ENCODE measurements at regions not wholly inside any gene's neighbourhood (a gene's known extent, or its start where the extent isn't known, plus 50 kb on each side); places are given as distances from the start of the nearest gene placed in this dataset.

GRCh38 chr5:167943343-167943742, 348.1 kb upstream of the WWC1 start:
- Histone ChIP-seq H3K4me1 (ENCODE audit: control insufficient read depth, insufficient read depth, low read length) (no peaks in the 10 kb centered on the region), H3K4me3 (no peak overlapping the region), H3K79me2 (ENCODE audit: control insufficient read depth, insufficient read depth, low read length) (no peaks in the 10 kb centered on the region), H3K4me2 (ENCODE audit: control insufficient read depth, insufficient read depth) (no peak overlapping the region), H2AFZ (ENCODE audit: control insufficient read depth, low read depth, low read length) (no peak overlapping the region), H3K36me3 (ENCODE audit: control insufficient read depth in 2 of 2, insufficient read depth in 2 of 2, low read length in 1 of 2) (no peaks in the 10 kb centered on the region), H4K20me1 (ENCODE audit: control insufficient read depth, insufficient read depth) (no peaks in the 10 kb centered on the region), H3K27me3 (replicated peaks in 1 of 2; ENCODE audit: control insufficient read depth in 2 of 2, insufficient read depth in 2 of 2, low read length in 1 of 2) (no peaks in the 10 kb centered on the region; a peak in 1 of 4 replicates), H3K9ac (ENCODE audit: control insufficient read depth, insufficient read depth, low read length) (no peak overlapping the region), H3K27ac (ENCODE audit: control insufficient read depth, insufficient read depth) (no peak overlapping the region), H3K9me3 (replicated peaks; ENCODE audit: control insufficient read depth, insufficient read depth, low read length) (no peaks in the 10 kb centered on the region)
- 0% methylated on average over 1 of the region's 1 CpG for WGBS (ENCODE audit: insufficient coverage, insufficient replicate concordance, low lambda C conversion rate, missing lambda C conversion rate)
- no TSS peak for BruUV-seq (replicated peaks)
- ChIA-PET CTCF (no interaction called here), POLR2A (no interaction called here), RAD21 (ENCODE audit: unreplicated experiment) (no interaction called here), SMC1A (ENCODE audit: uncharacterized antibody, unreplicated experiment) (no interaction called here)
- DNase-seq (ENCODE audit: low read depth, low spot score), result no peak
- intact Hi-C loops (cut with micrococcal nuclease; ENCODE audit: unreplicated experiment) (no loop called here), in situ Hi-C loops (cut with MboI) (no loop called here)
- TF ChIP-seq CREM (IDR thresholded peaks at IDR 0.05; ENCODE audit: low read depth) (no peak), IKZF1 (conservative IDR thresholded peaks at IDR 0.05) (no peak), PBX3 (IDR thresholded peaks at IDR 0.05; ENCODE audit: insufficient replicate concordance, low read depth, low read length) (no peak), CHD4 (IDR thresholded peaks at IDR 0.05) (no peak), CEBPB (IDR thresholded peaks at IDR 0.05; ENCODE audit: borderline replicate concordance in 1 of 2, low read depth in 2 of 2, low read length in 2 of 2) (no peak), ZNF24 (IDR thresholded peaks at IDR 0.05) (no peak), NR2C1 (IDR thresholded peaks at IDR 0.05) (no peak), SUPT20H (IDR thresholded peaks at IDR 0.05; ENCODE audit: borderline replicate concordance, control insufficient read depth, low read depth, low read length) (no peak), ZNF274 (IDR thresholded peaks at IDR 0.05; ENCODE audit: insufficient read depth, insufficient read length) (no peak), RFX5 (IDR thresholded peaks at IDR 0.05; ENCODE audit: low read depth, low read length) (no peak), STAT3 (IDR thresholded peaks at IDR 0.05; ENCODE audit: low read depth, low read length) (no peak), NFYB (IDR thresholded peaks at IDR 0.05; ENCODE audit: insufficient read depth, low read depth, low read length) (no peak), SREBF1 (IDR thresholded peaks at IDR 0.05; ENCODE audit: low read length) (no peak)
- no peak for ATAC-seq
- FAIRE-seq, result no peak

Data from GM12878 (cell line).